ENCODE measurements at regions not wholly inside any gene's neighbourhood (a gene's known extent, or its start where the extent isn't known, plus 50 kb on each side); places are given as distances from the start of the nearest gene placed in this dataset.
A peak's percentile ranks its signal among the peaks of the same experiment; 100 is the strongest.

- TF ChIP-seq ATF5 (CRISPR knock-in tag; IDR thresholded peaks at IDR 0.05; ENCODE audit: low read depth) (no peak), HDAC2 (CRISPR knock-in tag; IDR thresholded peaks at IDR 0.05) (no peak), ATF3 (CRISPR knock-in tag; IDR thresholded peaks at IDR 0.05) (no peak), ZNF792 (CRISPR knock-in tag; IDR thresholded peaks at IDR 0.05) (no peak), ZNF33B (CRISPR knock-in tag; IDR thresholded peaks at IDR 0.05) (no peak)
Measured at GRCh38 chr3:98982351-98982750, 80.9 kb upstream of the DCBLD2 start (continued).

DNA sequence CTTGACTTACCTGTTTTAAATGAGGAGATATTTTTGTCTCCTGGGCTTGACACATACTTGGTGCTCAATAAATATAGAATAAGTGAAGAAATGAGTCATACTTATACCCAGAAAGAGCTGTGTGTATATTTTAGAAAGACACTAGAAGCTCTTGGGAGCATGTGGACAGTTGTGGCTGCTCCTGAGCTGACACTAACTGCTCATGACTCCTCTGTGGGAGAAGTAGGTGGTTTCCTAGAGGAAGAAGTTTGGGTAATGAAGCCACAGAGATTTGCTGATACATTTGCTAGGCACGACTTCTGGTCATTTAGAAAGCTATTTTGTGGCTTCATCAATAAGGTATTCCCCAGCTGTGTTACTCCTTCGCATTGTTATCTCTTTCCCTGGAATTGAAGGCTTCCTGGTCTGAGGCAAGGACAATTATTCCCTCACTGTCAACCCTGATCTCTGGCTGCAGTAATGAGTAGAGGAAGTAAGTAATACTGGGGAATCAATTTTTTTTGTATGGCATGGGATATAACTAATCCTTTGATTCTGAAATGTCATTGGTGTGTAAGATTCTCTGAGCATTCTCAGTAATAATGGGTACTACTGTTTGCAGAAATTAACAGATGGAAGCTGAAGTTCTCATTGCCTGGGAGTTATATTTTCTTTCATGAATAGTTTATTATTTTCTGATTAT is 79.6 kb upstream of the DCBLD2 start:
- no peak overlapping the region for H3K9ac ChIP-seq (ENCODE audit: insufficient read depth, low read depth, low read length)
- BruUV-seq (replicated peaks), result no TSS peak
- H3K9me3 ChIP-seq (ENCODE audit: low read length), result no peaks in the 10 kb centered on the region
- no peaks in the 10 kb centered on the region for H3K79me2 ChIP-seq (ENCODE audit: insufficient read depth, low read length)
- no peak for FAIRE-seq
- no peaks in the 10 kb centered on the region for H3K27me3 ChIP-seq (ENCODE audit: control insufficient read depth in 1 of 2, insufficient read depth in 2 of 2, low read length in 2 of 2)
- in situ Hi-C loops (cut with HindIII; ENCODE audit: extremely low pct_ligation_motif_present, low pct_unique_long_range_greater_than_20kb) (no loop called here), intact Hi-C loops (cut with micrococcal nuclease; ENCODE audit: unreplicated experiment) (no loop called here)
- H3K4me3 ChIP-seq (replicated peaks in 1 of 3; ENCODE audit: insufficient read depth in 1 of 3, low read depth in 2 of 3, low read length in 3 of 3), result no peak overlapping the region
- 0 out of 2 replicates have a peak, but pooled peaks have one; percentile 54 for TF ChIP-seq ZNF205 (CRISPR knock-in tag; IDR thresholded peaks at IDR 0.05)
- no peak for TF ChIP-seq GFI1 (CRISPR knock-in tag; IDR thresholded peaks at IDR 0.05; ENCODE audit: borderline replicate concordance)
- no peak for TF ChIP-seq ZNF547 (CRISPR knock-in tag; IDR thresholded peaks at IDR 0.05)
- TF ChIP-seq, protein P1, sequence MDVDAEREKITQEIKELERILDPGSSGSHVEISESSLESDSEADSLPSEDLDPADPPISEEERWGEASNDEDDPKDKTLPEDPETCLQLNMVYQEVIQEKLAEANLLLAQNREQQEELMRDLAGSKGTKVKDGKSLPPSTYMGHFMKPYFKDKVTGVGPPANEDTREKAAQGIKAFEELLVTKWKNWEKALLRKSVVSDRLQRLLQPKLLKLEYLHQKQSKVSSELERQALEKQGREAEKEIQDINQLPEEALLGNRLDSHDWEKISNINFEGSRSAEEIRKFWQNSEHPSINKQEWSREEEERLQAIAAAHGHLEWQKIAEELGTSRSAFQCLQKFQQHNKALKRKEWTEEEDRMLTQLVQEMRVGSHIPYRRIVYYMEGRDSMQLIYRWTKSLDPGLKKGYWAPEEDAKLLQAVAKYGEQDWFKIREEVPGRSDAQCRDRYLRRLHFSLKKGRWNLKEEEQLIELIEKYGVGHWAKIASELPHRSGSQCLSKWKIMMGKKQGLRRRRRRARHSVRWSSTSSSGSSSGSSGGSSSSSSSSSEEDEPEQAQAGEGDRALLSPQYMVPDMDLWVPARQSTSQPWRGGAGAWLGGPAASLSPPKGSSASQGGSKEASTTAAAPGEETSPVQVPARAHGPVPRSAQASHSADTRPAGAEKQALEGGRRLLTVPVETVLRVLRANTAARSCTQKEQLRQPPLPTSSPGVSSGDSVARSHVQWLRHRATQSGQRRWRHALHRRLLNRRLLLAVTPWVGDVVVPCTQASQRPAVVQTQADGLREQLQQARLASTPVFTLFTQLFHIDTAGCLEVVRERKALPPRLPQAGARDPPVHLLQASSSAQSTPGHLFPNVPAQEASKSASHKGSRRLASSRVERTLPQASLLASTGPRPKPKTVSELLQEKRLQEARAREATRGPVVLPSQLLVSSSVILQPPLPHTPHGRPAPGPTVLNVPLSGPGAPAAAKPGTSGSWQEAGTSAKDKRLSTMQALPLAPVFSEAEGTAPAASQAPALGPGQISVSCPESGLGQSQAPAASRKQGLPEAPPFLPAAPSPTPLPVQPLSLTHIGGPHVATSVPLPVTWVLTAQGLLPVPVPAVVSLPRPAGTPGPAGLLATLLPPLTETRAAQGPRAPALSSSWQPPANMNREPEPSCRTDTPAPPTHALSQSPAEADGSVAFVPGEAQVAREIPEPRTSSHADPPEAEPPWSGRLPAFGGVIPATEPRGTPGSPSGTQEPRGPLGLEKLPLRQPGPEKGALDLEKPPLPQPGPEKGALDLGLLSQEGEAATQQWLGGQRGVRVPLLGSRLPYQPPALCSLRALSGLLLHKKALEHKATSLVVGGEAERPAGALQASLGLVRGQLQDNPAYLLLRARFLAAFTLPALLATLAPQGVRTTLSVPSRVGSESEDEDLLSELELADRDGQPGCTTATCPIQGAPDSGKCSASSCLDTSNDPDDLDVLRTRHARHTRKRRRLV (CRISPR knock-in tag; IDR thresholded peaks at IDR 0.05), result no peak
- DNase-seq (ENCODE audit: low spot score), result no peak
- CTCF ChIA-PET (ENCODE audit: low intra/inter-chr PET ratio, low total read pairs), result no interaction called here
- no peak overlapping the region for H2AFZ ChIP-seq (ENCODE audit: low read length)
- peaks cover 16% of the 10 kb centered on the region for H3K4me1 ChIP-seq (ENCODE audit: insufficient read depth, low read length)
- WGBS (ENCODE audit: low lambda C conversion rate), result 58% methylated on average over 2 of the region's 2 CpGs
- no peak for ATAC-seq
- no peak overlapping the region for H3K4me2 ChIP-seq (ENCODE audit: low read depth, low read length)
- no peak overlapping the region for H3K27ac ChIP-seq (ENCODE audit: extremely low read length, insufficient read depth, low read length)
- POLR2A ChIA-PET, result interaction anchor here (1.0 kb wide), 1 partner anchor 80 kb away, joined by 4 read pairs; the partner anchor contains the start of gene DCBLD2
- no peaks in the 10 kb centered on the region for H4K20me1 ChIP-seq (ENCODE audit: insufficient read depth, low read length)
- H3K36me3 ChIP-seq (replicated peaks in 1 of 2; ENCODE audit: control insufficient read depth in 1 of 2, insufficient read depth in 2 of 2, low read length in 2 of 2), result no peaks in the 10 kb centered on the region

All from HepG2 (cell line).